ENCODE measurements at regions not wholly inside any gene's neighbourhood (a gene's known extent, or its start where the extent isn't known, plus 50 kb on each side); places are given as distances from the start of the nearest gene placed in this dataset.

DNA sequence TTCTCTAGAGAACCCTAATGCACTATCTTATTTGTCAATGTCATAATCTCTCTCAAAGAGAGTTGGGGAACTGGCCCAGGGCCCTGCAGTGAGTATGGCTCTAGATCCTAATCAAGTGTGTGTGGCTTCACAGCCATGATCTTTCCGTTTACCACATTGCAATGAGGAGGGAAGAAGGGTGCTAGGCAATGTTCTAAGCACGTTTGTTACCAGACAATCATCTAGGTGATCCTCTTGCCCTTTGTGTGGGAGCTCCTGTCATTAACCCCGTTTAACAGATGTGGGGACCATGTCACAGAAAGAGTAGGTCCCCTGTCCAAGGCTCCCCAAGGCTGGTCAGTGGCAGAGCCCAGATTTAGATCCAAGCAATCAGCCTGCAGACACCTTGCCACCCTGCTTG is 128.2 kb upstream of the IRX4 start:
- FAIRE-seq (no peak), DNase-seq (ENCODE audit: insufficient read length, low spot score) (no peak)
- no peak for TF ChIP-seq POLR2A (IDR thresholded peaks at IDR 0.05; ENCODE audit: low read depth, low read length)

DNA sequence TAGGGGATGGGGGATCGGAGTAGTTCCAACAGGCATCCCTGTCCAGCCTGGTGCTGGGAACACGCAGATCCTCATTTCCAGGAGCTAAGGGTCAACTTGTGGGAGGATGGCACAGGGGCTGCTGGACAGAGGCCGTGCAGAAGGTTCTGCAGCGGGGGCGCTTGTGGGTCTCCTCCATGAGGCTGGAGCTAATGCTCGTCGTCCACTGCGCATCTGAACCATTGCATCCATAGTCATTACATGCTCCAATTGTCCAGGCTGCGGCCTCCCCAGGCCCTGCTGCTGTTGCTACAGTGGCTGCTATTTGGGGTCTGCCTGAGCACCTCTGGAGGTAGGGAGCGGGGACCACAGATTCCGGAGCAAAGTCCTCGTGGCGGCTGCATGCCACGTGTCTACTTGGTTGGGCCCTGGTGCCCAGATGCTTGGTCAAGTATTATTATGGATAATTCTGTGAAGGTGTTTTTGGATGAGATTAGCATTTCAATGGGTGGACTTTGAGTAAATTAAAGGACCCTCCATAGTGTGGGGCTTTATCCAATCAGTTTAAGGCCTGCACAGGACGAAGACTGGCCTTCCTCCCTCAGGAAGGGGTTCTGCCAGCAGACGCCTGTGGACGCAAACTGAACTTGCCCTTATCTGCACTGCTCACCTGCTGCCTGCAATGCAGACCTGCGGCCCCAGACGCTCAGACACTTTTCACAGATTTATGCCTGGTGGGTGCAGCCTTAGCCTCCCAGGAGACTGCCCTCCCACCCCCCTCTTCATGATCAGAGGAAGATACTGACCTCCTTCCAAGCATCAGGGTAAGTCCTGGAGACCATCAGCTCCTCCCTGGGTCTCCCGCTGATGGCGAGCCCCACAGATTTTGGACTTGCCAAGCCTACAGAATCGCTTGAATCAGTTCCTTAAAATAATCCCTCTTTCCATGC is 127.5 kb upstream of the IRX4 start:
- FAIRE-seq (no peak), DNase-seq (ENCODE audit: insufficient read length, low spot score) (no peak)
- TF ChIP-seq POLR2A (IDR thresholded peaks at IDR 0.05; ENCODE audit: low read depth, low read length), result no peak

DNA sequence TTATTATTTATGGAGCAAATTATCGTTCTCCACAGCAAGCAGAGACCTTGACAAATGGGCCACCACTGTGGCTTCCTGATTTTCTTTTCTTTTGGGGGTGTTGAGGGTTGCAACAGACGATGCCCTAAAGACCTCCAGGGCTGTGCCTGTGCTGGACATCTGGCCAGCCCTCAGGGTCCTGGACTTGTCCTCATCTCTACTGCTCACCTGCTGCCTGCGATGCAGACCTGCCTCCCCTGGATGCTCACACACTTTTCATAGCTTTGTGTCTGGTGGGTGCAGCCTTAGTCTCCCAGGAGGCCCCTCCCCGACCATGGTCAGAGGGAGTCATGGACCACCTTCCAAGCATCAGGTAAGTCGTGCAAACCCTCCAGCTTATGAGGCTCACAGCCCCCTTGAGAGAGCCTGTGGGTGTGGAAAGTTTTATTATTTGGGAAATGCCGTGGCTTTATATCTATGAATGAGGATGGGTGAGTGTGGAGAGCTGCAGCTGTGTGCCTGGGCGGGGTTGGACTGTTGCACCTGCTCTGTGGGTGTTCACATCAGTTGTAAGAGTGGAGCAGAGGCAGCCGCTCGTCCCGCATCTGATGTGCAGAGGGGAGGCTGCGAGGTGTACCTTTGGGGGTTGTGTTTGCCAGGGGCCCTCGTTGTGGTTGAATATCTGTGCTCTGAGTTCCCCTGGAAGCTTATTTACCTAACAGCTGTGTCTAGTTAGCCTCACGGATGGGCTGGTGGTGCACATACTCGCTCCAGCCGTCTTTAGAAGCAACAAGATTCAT is 126.3 kb upstream of the IRX4 start:
- DNase-seq (ENCODE audit: insufficient read length, low spot score), result no peak
- FAIRE-seq, result no peak
- no peak for TF ChIP-seq POLR2A (IDR thresholded peaks at IDR 0.05; ENCODE audit: low read depth, low read length)

DNA sequence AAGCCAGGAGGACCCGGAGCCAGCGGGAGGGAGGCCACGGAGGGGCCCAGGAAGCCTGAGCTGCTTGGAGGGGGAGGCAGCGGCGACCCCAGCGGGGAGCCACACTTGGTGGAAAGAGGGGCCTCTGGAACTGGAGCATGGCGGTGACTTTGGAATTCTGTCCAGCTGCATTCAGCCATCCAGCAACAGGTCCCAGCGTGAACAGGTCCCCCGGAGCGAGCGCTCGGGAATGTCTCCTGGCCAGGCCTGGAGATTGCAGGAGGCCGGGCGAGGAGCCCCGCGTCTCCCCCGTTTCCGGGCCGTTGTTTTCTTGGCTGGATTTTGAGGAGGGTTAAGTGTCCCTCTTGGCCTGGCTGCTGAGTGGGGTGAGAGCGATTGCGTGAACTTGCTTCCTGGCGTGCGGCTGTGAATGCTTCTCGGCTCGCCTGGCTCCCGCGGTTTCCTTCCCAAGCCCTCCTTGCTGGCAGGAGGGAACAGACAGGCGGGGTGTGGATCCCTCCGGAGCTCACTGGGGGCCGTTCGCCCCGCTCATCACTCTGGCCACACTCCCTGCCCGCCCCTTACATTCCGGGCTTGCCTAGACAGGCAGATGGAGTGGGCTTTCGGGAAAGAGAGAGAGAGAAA is 125.3 kb upstream of the IRX4 start:
- FAIRE-seq (no peak), DNase-seq (ENCODE audit: insufficient read length, low spot score) (no peak)
- TF ChIP-seq POLR2A (IDR thresholded peaks at IDR 0.05; ENCODE audit: low read depth, low read length), result no peak

DNA sequence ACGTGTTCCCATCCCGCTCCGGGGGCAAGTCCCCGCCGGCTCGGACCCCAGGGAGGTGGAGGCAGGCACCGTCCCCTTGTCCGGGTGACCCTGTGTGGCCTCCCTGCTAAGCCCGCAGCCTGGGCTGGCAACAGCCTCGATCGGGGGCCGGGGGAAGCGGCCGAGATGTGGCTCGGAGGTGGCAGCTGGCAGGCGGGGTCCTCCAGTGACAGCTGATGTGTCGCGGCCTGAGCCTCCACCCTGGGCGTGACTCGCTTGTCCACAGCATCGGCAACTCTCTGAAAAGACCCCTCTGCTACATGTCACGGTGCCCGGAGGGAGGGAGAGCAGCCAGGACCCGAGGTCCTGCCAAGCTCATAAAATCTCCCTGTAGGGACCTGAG is 124.8 kb upstream of the IRX4 start:
- TF ChIP-seq POLR2A (IDR thresholded peaks at IDR 0.05; ENCODE audit: low read depth, low read length), result no peak
- DNase-seq (ENCODE audit: insufficient read length, low spot score), result no peak
- no peak for FAIRE-seq

DNA sequence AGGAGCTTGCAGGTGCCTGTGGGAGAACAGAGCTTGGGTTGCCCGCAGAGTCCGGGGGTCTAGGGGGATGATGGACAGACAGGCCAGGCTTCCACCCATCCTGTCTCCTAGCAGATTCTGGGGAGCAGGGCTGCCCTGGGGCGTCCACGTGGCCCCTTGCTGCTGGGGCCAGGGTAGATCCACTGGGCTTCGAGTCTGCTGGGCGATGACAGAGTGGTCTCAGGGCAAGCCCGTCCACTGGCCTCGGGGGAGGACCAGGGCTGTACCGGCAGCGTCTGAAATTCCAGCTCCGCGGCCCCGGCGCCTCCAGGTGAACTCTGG is 124.2 kb upstream of the IRX4 start:
- TF ChIP-seq POLR2A (IDR thresholded peaks at IDR 0.05; ENCODE audit: low read depth, low read length), result no peak
- no peak for DNase-seq (ENCODE audit: insufficient read length, low spot score)
- no peak for FAIRE-seq

DNA sequence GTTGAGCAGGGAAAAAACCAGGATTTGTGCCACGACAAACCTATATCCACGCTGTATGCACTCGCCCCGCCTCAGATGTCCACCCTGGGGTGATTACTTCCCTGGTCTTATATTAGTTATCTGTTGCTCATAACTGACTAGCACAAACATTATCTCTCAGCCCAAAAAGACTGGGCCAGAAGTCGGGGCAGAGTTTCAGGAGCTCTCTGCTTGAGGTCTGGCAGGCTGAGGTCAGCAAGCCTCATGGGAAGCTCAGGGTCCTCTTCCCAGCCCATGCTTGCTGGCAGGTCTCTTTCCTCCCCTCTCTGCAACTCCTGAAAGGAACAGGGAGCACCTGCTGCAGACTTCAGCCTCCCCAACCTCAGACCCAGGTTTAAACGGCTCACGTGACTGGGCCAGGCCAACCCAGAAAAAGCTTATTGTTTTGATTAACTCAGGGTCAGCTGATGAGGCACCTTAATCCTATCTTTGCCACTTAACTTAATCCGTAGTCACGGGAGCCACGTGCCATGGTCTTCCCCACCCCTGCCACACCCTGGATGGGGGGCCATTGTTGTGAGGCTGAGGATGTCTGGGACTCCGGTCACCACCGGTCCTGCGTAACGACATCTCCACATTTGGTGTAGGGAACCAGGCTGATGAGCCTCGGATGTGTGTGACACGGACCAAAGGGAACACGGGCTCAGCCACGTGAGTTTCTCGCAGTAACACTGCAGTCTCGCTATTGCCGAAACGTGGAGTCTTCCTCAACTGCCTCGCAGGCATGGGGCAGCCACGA is 123.7 kb upstream of the IRX4 start:
- TF ChIP-seq POLR2A (IDR thresholded peaks at IDR 0.05; ENCODE audit: low read depth, low read length), result no peak
- no peak for DNase-seq (ENCODE audit: insufficient read length, low spot score)
- FAIRE-seq, result no peak

DNA sequence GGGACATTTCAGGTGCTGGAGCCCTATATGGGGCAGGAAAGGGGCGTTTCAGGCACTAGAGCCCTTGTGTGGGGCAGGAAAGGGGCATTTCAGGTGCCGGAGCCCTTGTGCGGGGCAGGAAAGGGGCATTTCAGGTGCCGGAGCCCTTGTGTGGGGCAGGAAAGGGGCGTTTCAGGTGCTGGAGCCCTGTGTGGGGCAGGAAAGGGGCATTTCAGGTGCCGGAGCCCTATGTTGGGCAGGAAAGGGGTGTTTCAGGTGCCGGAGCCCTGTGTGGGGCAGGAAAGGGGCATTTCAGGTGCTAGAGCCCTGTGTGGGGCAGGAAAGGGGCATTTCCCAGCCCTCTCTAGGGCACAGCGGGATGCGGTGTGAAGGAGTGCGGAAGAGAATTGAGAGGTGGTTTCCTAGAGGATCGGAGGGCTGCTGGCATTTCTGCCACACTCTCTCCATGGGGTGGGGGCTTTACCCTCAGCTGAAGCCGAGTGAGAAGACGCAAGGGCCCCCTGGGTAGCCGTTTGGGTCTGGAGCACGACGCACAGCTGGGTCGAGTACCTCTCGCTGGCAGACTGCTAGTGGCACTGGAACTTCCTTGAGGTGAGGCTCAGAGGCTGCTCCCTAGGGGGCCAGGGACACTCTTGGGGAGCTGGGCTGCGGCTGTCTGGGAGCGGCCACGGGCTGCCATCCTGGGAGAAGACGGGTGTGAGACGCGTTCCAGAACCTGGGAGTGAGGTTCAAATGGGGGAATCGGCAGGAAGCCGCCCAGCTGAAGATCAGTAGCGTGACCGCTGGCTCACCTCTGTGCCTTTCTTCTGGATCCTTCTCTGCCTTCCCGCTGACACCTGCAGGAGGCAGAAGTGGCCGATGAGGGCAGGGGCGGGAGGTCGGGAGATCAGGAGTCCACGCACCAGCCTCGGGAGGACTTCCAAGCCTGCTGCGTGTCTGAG is 122.6 kb upstream of the IRX4 start:
- TF ChIP-seq POLR2A (IDR thresholded peaks at IDR 0.05; ENCODE audit: low read depth, low read length), result no peak
- no peak for DNase-seq (ENCODE audit: insufficient read length, low spot score)
- FAIRE-seq, result no peak

DNA sequence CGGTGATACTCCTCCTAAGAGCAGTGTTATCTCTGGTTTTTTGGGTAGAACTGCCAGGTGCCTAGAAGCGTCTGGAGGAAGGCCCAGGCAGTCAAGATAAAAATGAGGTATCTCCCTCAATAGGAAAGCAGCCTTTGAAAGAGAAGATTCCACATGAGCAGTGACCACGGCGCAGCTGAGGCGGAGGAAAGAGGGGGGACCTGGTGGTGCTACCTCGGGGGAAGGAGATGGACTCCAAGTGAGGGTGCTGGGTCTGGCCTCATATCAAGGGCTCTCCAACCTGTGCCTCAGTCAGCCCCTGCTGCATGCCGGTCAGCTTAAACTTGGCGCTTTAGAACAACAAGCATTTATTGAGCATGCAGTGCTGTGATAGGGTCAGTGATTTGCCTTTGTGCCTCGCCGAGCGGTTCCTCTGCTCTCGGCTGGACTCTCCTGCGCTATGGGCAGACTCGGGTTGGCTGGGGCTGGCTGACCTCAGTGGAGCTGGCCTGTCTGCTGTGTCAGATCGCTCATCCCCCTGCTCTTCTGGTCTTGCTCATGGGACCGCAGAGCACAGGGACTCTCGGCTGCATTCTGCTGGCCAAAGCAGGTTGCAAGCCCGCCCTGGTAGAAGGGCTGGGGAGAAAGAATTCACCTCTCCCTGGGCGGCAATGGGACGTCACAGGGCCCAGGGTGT is 121.1 kb upstream of the IRX4 start:
- no peak for FAIRE-seq
- TF ChIP-seq POLR2A (IDR thresholded peaks at IDR 0.05; ENCODE audit: low read depth, low read length), result no peak
- DNase-seq (ENCODE audit: insufficient read length, low spot score), result no peak

DNA sequence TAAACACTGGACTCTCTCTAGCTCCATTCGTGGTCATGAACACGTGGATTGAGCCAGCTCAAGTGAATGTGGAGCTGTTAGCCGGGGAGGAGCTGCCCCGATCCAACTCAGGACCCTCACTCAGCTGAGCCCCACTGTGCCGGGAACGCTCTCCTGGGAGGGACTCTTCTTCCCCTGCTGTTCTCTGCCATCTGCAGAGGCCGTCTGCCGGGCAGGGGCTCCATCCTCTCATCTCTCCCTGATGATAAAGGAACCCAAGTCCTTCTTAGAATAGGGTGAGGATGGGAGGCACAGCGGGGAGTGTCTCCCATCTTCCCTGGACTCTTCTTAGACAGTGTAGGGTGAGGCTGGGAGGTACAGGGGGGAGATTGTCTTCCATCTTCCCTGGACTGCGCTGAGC is 120.5 kb upstream of the IRX4 start:
- DNase-seq (ENCODE audit: insufficient read length, low spot score), result no peak
- no peak for FAIRE-seq

DNA sequence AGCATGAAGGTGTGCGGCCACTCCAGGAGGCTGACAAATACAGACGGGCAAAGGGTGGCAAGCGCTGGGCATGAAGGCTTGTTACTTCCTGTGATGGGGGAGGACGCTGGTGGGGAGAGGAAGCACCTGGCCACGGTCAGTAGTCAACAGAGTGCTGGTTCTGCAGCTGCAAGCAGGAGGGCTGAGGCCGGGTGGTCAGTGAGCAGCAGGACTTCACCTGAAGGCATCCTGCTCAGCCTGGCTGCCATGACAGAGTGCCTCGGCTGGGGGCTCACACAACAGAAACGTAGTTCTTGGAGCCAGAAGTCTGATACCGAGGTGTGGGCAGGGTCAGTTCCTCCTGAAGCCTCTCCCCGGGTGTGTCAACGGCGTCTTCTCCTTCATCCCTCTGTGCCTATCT is 118.6 kb upstream of the IRX4 start:
- DNase-seq (ENCODE audit: insufficient read length, low spot score) (no peak), FAIRE-seq (no peak)
- TF ChIP-seq POLR2A (IDR thresholded peaks at IDR 0.05; ENCODE audit: low read depth, low read length), result no peak

More for the DNA sequence above, 120.5 kb upstream of the IRX4 start:
- no peak for TF ChIP-seq POLR2A (IDR thresholded peaks at IDR 0.05; ENCODE audit: low read depth, low read length)

DNA sequence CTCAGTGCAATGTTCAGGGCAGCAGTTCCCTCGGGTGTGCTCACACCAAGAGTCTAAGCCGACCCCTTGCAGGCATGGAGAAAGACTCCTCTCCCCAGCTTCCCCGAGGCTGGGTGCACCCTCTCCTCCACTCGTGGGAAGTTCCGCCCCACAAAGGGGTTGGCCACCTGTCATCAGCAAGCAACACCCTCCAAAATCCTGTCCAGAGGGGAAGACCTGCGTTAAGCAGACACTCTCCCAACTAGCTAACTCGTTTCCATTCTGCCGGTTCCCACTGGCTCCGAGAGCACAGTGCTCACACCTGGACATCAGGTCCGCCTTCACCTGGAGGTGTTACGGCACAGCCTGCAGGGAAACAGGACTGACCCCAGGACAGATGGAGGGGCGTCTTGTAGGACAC is 117.9 kb upstream of the IRX4 start:
- FAIRE-seq (no peak), DNase-seq (ENCODE audit: insufficient read length, low spot score) (no peak)
- TF ChIP-seq POLR2A (IDR thresholded peaks at IDR 0.05; ENCODE audit: low read depth, low read length), result no peak
